DMS53 treated with DMSO at 0.1 percent for 48 hours (cell line): ENCODE measurements at regions not wholly inside any gene's neighbourhood (a gene's known extent, or its start where the extent isn't known, plus 50 kb on each side); places are given as distances from the start of the nearest gene placed in this dataset.

Experiments used
- DNase-seq: peaks from one replicate; lab custom pipeline; 2025; ENCODE audit not compliant: unreplicated experiment; lab: John Stamatoyannopoulos, UW

- DNase-seq: no peak
These were observed 153.9 kb upstream of the NFIB start for GRCh38 chr9:14467675-14468374.

DNA sequence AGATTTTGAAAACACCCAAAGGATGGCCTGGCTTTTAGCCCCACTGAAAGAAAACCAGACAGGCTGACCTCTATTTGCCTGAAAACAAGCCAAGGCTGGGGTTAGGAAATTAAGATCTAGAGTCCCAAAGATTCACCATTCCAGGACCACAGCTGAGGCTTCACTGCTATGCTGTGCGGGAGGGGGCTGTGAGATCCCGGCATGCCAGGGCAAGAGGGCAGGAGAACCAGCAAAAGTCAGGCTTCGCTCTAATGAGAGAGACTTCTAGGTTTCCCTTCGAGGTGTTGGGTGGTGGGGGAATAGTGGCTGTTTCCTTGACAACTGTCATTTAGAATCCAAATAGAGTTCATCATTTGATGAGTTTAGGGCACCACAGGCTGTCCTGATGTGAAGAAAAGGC, 152.9 kb upstream of the NFIB start:
- no peak for DNase-seq

DNA sequence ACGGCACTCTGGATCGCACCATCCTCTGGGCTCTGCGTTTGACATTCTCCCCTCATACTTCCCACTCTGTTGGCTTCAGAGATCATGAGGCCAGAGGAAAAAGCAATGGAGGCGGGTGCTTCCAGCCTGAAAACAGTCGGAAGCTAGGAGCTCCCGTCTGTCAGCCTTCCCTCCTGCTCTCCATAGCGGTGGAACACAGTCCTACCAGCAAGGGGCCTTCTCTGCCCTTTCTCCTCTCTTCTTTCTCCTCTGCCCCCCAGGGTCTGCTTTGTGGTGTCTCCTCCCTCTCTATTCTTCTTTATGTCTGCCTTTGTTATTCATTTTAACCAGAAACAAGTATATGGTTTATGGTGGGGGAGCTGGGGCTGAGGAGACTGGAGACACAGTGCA, 152.5 kb upstream of the NFIB start:
- DNase-seq: no peak

- DNase-seq: no peak
These were observed 149.0 kb upstream of the NFIB start for GRCh38 chr9:14462950-14463349.

DNA sequence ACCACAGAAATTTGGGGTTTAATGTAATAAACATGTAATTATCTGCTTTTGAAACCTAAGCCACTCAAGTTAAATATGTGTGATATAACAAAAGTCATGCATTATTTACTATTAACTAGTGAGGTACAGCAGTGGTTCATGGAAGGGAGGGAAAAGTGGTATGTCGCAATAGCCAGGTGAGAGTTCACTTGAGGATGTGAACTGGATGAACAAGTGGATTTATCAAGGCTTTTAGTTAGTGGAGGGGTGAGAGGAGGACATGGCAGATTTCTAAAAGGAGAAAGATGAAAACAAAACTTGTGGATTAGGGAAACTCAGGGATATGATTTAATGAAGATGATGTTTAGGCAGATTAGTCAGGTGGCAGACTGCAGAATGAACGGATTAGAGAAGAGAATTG, 141.3 kb upstream of the NFIB start:
- DNase-seq: no peak

GRCh38 chr9:14453286-14453685, 139.3 kb upstream of the NFIB start:
- peak; percentile 18 for DNase-seq

- DNase-seq: no peak
These were observed 138.6 kb upstream of the NFIB start for GRCh38 chr9:14452539-14452938.

GRCh38 chr9:14451949-14452348, 138.0 kb upstream of the NFIB start:
- DNase-seq: no peak

- DNase-seq: no peak
These were observed 133.2 kb upstream of the NFIB start for GRCh38 chr9:14447103-14447502.

- no peak for DNase-seq
These were observed 132.0 kb upstream of the NFIB start for GRCh38 chr9:14445946-14446345.

GRCh38 chr9:14442956-14443355, 129.0 kb upstream of the NFIB start:
- DNase-seq: no peak

DNA sequence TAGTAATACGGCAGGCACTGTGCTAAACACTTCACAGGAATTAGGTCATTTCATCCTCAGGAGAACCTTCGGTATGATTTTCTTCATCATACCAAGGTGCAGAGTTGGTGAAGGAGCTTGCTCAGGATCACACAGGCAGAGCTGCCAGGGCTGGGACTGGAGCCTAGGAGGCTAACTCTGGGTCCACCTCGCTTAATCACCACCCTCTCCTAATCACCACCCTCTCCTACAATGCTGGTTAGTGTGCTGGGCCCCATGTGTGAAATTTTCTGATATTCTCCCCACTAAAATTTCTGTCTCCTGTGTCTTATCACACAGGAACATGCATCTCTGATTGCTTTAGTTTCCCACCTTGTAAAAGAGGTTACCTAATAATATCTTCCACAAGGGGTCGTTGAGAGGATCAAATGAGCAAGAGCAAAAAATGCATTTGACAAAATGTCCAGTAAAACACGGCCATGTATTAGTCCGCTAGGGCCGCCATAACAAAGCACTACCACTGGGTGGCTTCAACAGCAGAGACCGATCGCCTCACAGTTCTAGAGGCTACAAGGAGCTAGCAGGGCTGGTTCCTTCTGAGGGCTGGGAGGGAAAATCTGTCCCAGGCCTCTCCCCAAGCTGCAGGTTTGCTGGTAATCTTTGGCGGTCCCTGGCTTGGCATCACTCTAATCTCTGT, 128.2 kb upstream of the NFIB start:
- DNase-seq: no peak

DNA sequence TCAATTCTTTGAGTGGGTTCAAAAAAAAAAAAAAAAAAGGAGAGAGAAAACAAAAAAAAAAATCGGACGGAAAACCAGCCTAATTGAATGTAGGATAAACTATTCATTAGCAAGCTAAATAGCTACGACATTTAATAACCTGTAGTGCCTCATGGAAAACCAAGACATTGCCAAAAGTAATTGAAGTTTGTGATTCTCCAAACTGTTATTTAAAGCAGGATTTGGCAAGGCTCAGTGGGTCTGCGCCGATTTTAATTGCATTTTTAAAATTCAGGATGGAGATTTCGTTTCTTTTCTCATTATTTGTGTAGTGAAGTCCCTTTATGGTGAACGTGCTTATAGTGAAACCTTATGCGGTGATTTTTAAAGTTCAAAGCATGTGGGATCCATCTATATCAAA, 127.2 kb upstream of the NFIB start:
- DNase-seq: no peak

DNA sequence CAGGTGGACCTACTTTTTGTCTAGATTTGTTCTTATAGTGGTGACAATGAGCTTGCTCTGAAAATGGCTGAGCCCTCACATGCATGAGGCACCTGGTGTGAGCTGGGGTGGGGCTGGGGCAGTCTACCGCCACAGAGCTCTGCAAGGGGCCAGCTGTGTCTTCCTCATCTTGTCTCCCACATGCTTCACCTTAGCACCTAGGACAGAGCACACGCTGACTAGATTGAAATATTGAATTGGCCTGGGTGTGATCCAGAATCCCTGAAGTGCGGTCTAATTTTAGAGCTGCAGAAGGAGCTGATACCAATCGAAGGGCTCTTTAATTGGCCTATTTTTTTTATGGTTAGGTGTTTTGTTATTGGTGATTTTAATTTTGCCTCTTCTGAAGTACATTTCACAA, 126.1 kb upstream of the NFIB start:
- DNase-seq: no peak

DNA sequence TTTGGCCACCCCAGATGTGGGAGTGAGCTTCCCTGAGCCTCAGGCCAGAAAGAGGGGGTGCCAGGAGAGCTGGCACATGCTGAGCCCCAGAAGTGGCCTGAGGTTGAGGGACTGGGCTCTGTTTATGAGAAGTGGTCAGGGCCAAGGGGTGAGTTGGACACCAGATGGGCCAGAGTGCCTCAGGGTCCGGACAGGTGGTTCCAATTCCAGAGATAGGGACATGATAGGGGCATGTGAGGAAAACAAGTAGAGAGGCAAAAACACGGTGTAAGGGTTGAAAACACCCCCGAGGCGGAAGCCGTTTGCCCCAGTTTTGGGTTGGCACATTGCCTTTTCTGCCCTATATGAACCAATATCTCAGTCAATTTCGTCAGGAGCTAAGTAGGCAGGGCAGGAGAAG, 125.6 kb upstream of the NFIB start:
- no peak for DNase-seq

DNA sequence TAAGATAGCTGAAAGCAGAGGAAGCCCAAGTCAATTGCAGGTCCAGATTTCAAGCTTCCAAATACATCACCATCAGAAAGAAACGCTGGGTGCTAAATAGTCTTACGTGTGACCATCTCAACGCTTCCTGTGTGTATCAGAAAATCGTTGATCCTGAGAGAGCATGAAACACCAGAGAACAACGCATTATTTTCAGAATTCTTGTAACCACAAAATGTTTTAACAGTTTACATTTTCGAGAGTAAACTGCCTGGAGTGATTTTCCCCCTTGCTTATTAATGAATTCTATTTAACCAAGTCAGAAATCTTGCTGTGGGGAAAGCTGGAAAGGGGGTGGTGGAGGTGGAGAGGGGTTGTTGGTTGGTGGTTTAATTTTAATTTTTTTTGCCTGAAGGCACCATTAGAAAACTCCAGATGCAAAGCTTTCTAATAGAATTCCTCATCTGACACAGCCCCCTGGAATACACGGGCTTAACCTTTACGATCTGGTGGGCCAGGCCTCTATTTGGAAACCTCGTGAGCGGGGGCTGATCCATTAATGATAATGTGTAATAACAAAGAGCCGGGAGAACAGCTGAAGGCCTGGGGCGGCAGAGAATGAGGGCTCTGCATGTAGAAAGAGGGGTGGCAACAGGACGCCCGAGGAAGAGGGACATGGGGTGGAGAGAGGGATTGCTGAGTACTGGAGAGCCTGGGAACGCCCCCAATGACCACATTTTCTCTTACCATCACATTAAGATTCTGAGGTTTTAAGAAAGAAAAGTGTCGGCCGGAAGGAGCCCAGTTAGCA, 124.5 kb upstream of the NFIB start:
- DNase-seq: no peak

GRCh38 chr9:14437354-14438231, 123.7 kb upstream of the NFIB start:
- DNase-seq: no peak

GRCh38 chr9:14435871-14436270, 121.9 kb upstream of the NFIB start:
- no peak for DNase-seq

DNA sequence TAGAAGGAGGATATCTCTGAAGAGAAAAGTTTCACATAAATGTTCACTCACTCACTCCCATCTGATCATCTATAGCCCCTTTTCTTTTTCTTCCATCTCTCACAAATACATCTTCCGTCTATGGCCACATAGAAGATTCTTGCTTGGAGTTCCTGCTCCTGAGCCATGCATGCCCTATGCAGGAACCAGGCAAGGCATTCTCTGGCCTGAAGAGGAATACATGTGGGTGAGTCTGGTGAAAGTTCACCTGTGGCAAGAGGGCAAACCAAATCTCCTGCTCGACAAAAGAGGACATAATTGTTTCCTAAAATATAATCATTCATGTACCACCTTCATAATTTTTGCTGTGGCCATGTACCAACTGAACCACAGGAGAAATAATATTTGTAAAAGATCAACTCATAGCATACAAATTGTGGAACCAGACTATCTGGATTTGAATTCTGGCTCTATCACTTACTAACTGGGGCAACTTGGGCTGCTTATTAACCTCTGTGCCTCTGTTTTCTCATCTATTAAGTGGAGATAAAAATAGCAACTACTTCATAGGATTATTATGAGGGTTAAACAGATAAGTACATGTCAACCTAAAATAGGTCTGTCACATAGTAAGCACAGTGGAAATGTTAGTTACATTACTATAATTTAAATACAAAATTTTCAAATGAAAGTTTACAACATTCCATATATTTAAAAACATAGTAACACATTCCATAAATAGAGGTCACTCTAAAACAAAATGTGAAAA, 121.2 kb upstream of the NFIB start:
- no peak for DNase-seq

DNA sequence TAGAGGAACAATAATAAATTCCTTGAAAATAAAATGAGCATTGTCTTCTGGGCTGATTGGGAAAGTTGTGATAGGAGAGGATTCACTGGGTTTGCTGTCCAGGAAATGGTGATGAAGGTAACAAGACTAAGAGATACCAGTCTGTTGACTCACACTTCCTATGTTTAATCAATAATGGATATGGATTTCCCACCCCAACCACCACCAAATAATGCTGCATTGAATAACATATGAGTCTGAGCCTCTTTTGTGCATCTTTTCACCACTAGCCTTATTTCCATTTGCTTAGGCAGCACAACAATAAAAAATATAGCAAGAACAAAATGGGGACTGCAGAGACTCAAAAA, 120.2 kb upstream of the NFIB start:
- no peak for DNase-seq
